ENCODE measurements at regions not wholly inside any gene's neighbourhood (a gene's known extent, or its start where the extent isn't known, plus 50 kb on each side); places are given as distances from the start of the nearest gene placed in this dataset.

DNA sequence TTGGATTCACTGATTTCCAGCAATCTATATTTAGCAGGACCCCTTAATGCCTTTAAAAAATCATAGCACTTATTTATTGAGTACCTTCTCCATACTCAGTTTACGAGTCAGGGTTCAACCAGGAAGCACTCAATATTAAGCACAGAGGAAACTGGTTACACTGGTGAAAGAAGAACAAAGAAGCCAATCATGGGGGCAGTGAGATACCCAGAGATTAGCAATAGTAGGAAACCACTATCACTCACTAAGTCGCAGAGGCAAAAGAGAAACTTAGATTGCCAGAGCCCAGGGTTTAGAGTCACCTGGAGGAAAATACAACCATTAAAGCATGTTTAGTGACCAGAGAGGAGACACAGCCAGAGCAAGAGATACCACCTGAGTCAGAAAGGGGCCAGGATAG lies 670.5 kb upstream of the USP24 start:
- H3K4me3 ChIP-seq (replicated peaks; ENCODE audit: low read depth, low read length), result no peak overlapping the region
- TF ChIP-seq, protein P1, sequence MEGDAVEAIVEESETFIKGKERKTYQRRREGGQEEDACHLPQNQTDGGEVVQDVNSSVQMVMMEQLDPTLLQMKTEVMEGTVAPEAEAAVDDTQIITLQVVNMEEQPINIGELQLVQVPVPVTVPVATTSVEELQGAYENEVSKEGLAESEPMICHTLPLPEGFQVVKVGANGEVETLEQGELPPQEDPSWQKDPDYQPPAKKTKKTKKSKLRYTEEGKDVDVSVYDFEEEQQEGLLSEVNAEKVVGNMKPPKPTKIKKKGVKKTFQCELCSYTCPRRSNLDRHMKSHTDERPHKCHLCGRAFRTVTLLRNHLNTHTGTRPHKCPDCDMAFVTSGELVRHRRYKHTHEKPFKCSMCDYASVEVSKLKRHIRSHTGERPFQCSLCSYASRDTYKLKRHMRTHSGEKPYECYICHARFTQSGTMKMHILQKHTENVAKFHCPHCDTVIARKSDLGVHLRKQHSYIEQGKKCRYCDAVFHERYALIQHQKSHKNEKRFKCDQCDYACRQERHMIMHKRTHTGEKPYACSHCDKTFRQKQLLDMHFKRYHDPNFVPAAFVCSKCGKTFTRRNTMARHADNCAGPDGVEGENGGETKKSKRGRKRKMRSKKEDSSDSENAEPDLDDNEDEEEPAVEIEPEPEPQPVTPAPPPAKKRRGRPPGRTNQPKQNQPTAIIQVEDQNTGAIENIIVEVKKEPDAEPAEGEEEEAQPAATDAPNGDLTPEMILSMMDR (IDR thresholded peaks at IDR 0.05; ENCODE audit: low read depth, low read length, missing control alignments), result no peak
- no peak for DNase-seq (ENCODE audit: extremely low read depth, low read depth)

DNA sequence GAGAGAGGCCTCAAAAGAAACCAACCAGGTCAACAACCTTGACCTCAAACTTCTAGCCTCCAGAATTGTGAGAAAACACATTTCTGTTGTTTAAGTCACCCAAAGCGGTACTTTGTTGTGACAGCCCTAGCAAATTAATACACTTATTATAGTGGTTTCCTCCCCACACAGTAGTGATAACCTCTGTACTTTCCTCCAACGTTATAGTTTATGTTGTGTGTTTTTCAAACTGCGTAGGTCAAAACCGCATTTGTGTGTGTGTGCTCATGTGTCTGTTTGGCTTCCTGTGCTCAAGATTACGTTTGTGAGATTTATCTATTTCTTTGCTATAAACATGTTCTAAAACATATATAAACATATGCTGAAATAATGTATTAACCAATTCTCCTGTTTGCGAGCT lies 667.8 kb upstream of the USP24 start:
- no peak overlapping the region for H3K4me3 ChIP-seq (replicated peaks; ENCODE audit: low read depth, low read length)
- no peak for DNase-seq (ENCODE audit: extremely low read depth, low read depth)
- TF ChIP-seq, protein P1 (IDR thresholded peaks at IDR 0.05; ENCODE audit: low read depth, low read length, missing control alignments), result no peak

DNA sequence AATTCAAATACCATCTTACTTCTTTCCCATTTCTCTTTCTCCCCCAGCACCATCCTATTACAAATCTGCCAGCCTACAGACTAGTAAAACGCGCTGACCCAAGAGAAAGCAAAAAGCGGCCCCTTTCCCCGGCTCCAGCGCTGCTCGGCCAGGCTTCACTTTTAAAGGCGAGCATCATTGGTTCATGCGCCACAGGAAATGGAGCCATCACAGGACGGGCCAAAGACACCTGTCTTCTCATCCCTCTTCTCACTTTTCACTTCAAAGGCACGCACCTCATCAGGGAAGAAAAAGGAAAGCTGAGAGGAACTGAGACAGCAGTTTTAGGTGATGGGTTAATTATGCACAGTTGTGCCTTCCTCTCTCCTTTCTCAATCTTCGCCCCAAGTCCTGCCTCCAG lies 664.2 kb upstream of the USP24 start:
- no peak for DNase-seq (ENCODE audit: extremely low read depth, low read depth)
- H3K4me3 ChIP-seq (replicated peaks; ENCODE audit: low read depth, low read length), result no peak overlapping the region
- TF ChIP-seq, protein P1 (IDR thresholded peaks at IDR 0.05; ENCODE audit: low read depth, low read length, missing control alignments), result no peak

DNA sequence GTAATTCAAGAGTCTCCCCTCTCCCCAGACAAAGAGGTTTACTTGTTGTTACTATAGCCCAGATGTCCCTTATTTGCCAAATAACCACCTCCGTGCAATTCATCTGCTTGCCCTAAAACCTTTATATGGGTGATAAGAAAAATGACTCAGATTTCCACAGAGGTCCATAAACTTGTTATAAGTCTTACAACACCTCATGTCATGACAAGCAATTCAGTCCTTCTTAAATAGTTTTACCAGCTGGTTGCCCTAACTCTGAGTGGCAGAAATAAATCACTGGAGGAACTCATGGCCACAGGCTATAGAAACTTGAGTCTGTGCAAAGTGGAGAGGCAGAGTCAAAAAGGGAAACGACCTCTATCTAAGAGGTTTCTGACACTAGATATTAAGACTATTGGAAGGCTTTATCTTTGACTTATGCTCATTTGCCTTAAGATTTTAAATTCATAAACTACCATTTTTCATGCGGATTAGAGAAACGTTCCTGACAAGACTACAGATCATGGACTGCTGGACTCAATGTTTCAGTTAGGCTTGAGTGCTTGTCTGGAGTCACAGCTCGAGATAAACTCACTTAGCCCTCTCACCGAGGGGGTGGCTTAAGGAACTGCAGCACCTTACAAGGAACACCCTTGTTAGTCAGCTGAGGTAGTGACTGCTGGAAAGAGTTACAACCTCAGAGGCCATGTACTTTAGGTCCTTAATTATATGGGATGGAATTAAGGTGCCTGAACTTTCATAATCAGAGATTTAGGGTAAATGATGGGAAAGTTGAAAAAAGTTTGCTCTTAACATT lies 662.5 kb upstream of the USP24 start:
- TF ChIP-seq, protein P1 (IDR thresholded peaks at IDR 0.05; ENCODE audit: low read depth, low read length, missing control alignments), result no peak
- H3K4me3 ChIP-seq (replicated peaks; ENCODE audit: low read depth, low read length), result no peak overlapping the region
- DNase-seq (ENCODE audit: extremely low read depth, low read depth), result no peak

DNA sequence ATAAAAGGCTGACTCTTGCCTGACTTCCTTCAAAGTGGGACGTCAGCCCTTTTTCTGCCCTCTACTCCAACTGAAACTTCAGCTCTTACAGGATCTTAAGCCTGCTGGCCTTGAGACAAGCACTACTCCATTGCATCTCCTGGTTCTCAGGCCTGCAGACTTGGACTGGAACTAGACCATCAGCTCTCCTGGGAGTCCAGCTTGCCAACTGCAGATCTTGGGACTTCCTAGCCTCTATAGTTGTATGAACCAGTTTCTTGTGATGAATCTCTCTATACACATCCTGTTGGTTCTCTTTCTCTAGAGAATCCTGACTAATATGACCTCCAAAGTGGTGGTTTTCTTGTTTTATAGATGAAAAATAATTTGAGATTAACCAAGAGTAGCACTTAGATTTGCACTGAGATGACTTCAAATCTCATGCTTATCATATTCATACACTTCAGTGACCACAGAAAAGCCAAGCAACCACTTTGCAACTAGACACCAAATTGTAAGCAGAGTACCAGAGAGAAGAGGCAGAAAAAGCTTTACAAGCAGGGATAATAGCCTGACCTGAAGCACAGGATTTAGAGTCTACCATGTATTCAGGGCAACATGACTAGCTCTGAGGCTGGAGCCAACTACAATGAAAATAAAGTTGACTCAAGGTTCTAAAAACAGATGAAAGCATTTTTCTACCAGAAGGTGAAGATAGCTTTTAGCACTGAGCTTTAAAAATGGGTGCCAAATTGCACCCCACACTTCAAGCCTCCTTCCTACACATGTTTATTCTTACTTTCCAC lies 661.3 kb upstream of the USP24 start:
- H3K4me3 ChIP-seq (replicated peaks; ENCODE audit: low read depth, low read length), result no peak overlapping the region
- DNase-seq (ENCODE audit: extremely low read depth, low read depth), result no peak
- TF ChIP-seq, protein P1 (IDR thresholded peaks at IDR 0.05; ENCODE audit: low read depth, low read length, missing control alignments), result no peak

DNA sequence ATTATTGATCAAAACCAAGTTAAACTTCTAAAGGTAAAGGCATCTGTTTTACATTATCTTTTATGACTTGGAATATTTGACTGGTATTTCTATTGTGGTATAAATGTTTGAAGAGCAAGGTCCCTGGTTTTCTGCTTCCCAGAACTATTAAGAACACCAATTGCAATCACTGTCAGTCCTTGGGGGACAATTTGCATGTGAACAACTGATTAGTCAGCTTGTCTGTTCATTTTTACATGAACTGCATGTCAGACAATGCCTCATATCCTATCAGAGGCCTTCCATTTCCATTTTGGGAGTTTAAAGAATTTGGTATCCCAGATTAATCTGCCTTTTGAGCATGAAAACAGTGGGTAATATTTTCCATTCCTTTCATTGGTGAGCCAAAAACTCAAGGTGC lies 654.9 kb upstream of the USP24 start:
- no peak for DNase-seq (ENCODE audit: extremely low read depth, low read depth)
- TF ChIP-seq, protein P1 (IDR thresholded peaks at IDR 0.05; ENCODE audit: low read depth, low read length, missing control alignments), result no peak

More for the DNA sequence above, 654.9 kb upstream of the USP24 start:
- no peak overlapping the region for H3K4me3 ChIP-seq (replicated peaks; ENCODE audit: low read depth, low read length)

Measured in HFF-Myc (cell line).